GM20000 (cell line): ENCODE measurements at regions not wholly inside any gene's neighbourhood (a gene's known extent, or its start where the extent isn't known, plus 50 kb on each side); places are given as distances from the start of the nearest gene placed in this dataset.

Experiments
- DNase-seq: peaks from one replicate; pipeline ENCODE4 v3.0.0; 2012; ENCODE audit warnings: low spot score
- CTCF ChIP-seq: IDR thresholded peaks from 2 replicates; pipeline ENCODE4 v1.5.1; 2012; ENCODE audit warnings: mild to moderate bottlenecking, control low read depth; ENCODE audit errors: extremely low read depth, missing control alignments

- no peak for DNase-seq
- no peak for TF ChIP-seq CTCF
These were observed 83.5 kb downstream of the HMX1 start for GRCh38 chr4:8788174-8788573.

- TF ChIP-seq CTCF: no peak
These were observed 85.5 kb downstream of the HMX1 start for GRCh38 chr4:8786166-8786565.

GRCh38 chr4:8785656-8786142 is 85.9 kb downstream of the HMX1 start:
- DNase-seq: no peak

More at GRCh38 chr4:8786166-8786565, 85.5 kb downstream of the HMX1 start:
- DNase-seq: no peak

GRCh38 chr4:8783736-8784135 is 87.9 kb downstream of the HMX1 start:
- DNase-seq: no peak
- TF ChIP-seq CTCF: no peak

More at GRCh38 chr4:8785656-8786142, 85.9 kb downstream of the HMX1 start:
- TF ChIP-seq CTCF: no peak

- TF ChIP-seq CTCF: no peak
- no peak for DNase-seq
These were observed 89.5 kb downstream of the HMX1 start for GRCh38 chr4:8782135-8782534.

- DNase-seq: no peak
- TF ChIP-seq CTCF: no peak
These were observed 90.0 kb downstream of the HMX1 start for GRCh38 chr4:8781641-8782040.

GRCh38 chr4:8780596-8781368 is 90.9 kb downstream of the HMX1 start:
- DNase-seq: no peak
- TF ChIP-seq CTCF: no peak
